ENCODE measurements at regions not wholly inside any gene's neighbourhood (a gene's known extent, or its start where the extent isn't known, plus 50 kb on each side); places are given as distances from the start of the nearest gene placed in this dataset.

- DNase-seq (ENCODE audit: low read depth, low spot score), result no peak
- intact Hi-C loops (cut with micrococcal nuclease; ENCODE audit: unreplicated experiment), result no loop called here
Observed at GRCh38 chr2:14932285-14932684, 299.8 kb downstream of the LRATD1 start.

DNA sequence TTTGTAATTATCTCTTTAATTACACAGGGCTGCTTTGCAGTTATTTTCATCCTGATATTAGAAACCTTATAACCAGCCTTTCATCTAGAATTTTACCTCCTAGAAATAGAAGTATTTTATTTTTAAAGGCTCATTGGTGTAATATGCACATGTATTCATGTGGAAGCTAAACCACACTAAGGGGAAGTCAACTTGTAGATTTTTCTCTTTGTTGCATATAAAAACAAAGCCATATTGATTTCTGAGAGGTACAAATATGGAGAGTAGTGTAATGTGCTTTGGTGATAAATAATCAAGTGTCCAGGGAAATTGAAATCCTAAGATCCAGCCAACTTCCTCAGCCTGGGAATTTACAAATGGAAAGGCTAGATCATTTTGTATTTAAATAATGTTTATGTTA is 301.2 kb downstream of the LRATD1 start:
- H4K20me1 ChIP-seq (ENCODE audit: control insufficient read depth, insufficient read depth), result no peaks in the 10 kb centered on the region
- ChIA-PET CTCF (no interaction called here), SMC1A (ENCODE audit: uncharacterized antibody, unreplicated experiment) (no interaction called here), POLR2A (no interaction called here), RAD21 (ENCODE audit: unreplicated experiment) (no interaction called here)
- H3K27ac ChIP-seq (ENCODE audit: control insufficient read depth, insufficient read depth), result no peak overlapping the region
- ATAC-seq (no peak), DNase-seq (ENCODE audit: low read depth, low spot score) (no peak), FAIRE-seq (no peak)
- no peak overlapping the region for H3K9ac ChIP-seq (ENCODE audit: control insufficient read depth, insufficient read depth, low read length)
- H3K4me2 ChIP-seq (ENCODE audit: control insufficient read depth, insufficient read depth), result no peak overlapping the region
- H2AFZ ChIP-seq (ENCODE audit: control insufficient read depth, low read depth, low read length), result no peak overlapping the region
- H3K79me2 ChIP-seq (ENCODE audit: control insufficient read depth, insufficient read depth, low read length), result no peaks in the 10 kb centered on the region
- BruUV-seq (replicated peaks), result no TSS peak
- no peak overlapping the region for H3K4me3 ChIP-seq
- no peaks in the 10 kb centered on the region for H3K9me3 ChIP-seq (replicated peaks; ENCODE audit: control insufficient read depth, insufficient read depth, low read length)
- in situ Hi-C loops (cut with MboI) (no loop called here), intact Hi-C loops (cut with micrococcal nuclease; ENCODE audit: unreplicated experiment) (no loop called here)
- no peaks in the 10 kb centered on the region for H3K4me1 ChIP-seq (ENCODE audit: control insufficient read depth, insufficient read depth, low read length)
- H3K36me3 ChIP-seq (ENCODE audit: control insufficient read depth in 2 of 2, insufficient read depth in 2 of 2, low read length in 1 of 2), result no peaks in the 10 kb centered on the region
- peaks cover 0 to 3% of the 10 kb centered on the region in 2 experiments; a peak in 1 of 4 replicates for H3K27me3 ChIP-seq (replicated peaks in 1 of 2; ENCODE audit: control insufficient read depth in 2 of 2, insufficient read depth in 2 of 2, low read length in 1 of 2)
- TF ChIP-seq MTA3 (IDR thresholded peaks at IDR 0.05; ENCODE audit: borderline replicate concordance, low read length) (no peak), FOS (IDR thresholded peaks at IDR 0.05; ENCODE audit: borderline replicate concordance, extremely low read depth, insufficient read length) (no peak), E2F4 (IDR thresholded peaks at IDR 0.05; ENCODE audit: low read depth, low read length) (no peak), SPI1 (IDR thresholded peaks at IDR 0.05; ENCODE audit: borderline replicate concordance, insufficient read depth, low read depth, low read length) (no peak), CHD4 (IDR thresholded peaks at IDR 0.05) (no peak), WRNIP1 (IDR thresholded peaks at IDR 0.05; ENCODE audit: borderline replicate concordance, low read depth, low read length) (no peak), BACH1 (IDR thresholded peaks at IDR 0.05; ENCODE audit: borderline replicate concordance) (no peak), SIN3A (IDR thresholded peaks at IDR 0.05; ENCODE audit: low read depth, low read length) (no peak)
- TF ChIP-seq, protein P1, sequence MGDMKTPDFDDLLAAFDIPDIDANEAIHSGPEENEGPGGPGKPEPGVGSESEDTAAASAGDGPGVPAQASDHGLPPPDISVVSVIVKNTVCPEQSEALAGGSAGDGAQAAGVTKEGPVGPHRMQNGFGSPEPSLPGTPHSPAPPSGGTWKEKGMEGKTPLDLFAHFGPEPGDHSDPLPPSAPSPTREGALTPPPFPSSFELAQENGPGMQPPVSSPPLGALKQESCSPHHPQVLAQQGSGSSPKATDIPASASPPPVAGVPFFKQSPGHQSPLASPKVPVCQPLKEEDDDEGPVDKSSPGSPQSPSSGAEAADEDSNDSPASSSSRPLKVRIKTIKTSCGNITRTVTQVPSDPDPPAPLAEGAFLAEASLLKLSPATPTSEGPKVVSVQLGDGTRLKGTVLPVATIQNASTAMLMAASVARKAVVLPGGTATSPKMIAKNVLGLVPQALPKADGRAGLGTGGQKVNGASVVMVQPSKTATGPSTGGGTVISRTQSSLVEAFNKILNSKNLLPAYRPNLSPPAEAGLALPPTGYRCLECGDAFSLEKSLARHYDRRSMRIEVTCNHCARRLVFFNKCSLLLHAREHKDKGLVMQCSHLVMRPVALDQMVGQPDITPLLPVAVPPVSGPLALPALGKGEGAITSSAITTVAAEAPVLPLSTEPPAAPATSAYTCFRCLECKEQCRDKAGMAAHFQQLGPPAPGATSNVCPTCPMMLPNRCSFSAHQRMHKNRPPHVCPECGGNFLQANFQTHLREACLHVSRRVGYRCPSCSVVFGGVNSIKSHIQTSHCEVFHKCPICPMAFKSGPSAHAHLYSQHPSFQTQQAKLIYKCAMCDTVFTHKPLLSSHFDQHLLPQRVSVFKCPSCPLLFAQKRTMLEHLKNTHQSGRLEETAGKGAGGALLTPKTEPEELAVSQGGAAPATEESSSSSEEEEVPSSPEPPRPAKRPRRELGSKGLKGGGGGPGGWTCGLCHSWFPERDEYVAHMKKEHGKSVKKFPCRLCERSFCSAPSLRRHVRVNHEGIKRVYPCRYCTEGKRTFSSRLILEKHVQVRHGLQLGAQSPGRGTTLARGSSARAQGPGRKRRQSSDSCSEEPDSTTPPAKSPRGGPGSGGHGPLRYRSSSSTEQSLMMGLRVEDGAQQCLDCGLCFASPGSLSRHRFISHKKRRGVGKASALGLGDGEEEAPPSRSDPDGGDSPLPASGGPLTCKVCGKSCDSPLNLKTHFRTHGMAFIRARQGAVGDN (IDR thresholded peaks at IDR 0.05), result no peak

More at GRCh38 chr2:14932285-14932684, 299.8 kb downstream of the LRATD1 start:
- Histone ChIP-seq H3K79me2 (ENCODE audit: control insufficient read depth, insufficient read depth, low read length) (no peaks in the 10 kb centered on the region), H2AFZ (ENCODE audit: control insufficient read depth, low read depth, low read length) (no peak overlapping the region), H4K20me1 (ENCODE audit: control insufficient read depth, insufficient read depth) (no peaks in the 10 kb centered on the region), H3K27ac (ENCODE audit: control insufficient read depth, insufficient read depth) (no peak overlapping the region), H3K4me1 (ENCODE audit: control insufficient read depth, insufficient read depth, low read length) (no peaks in the 10 kb centered on the region), H3K9me3 (replicated peaks; ENCODE audit: control insufficient read depth, insufficient read depth, low read length) (no peaks in the 10 kb centered on the region), H3K36me3 (ENCODE audit: control insufficient read depth in 2 of 2, insufficient read depth in 2 of 2, low read length in 1 of 2) (no peaks in the 10 kb centered on the region), H3K4me3 (no peak overlapping the region), H3K27me3 (replicated peaks in 1 of 2; ENCODE audit: control insufficient read depth in 2 of 2, insufficient read depth in 2 of 2, low read length in 1 of 2) (peaks cover 0 to 3% of the 10 kb centered on the region in 2 experiments; a peak in 1 of 4 replicates), H3K9ac (ENCODE audit: control insufficient read depth, insufficient read depth, low read length) (no peak overlapping the region), H3K4me2 (ENCODE audit: control insufficient read depth, insufficient read depth) (no peak overlapping the region)
- CTCF ChIA-PET, result interaction anchor here (0.9 kb wide), 1 partner anchor 13 kb away, joined by 3 read pairs; no protein-coding TSS in a partner anchor
- RAD21 ChIA-PET (ENCODE audit: unreplicated experiment), result no interaction called here
- no peak for FAIRE-seq
- SMC1A ChIA-PET (ENCODE audit: uncharacterized antibody, unreplicated experiment), result no interaction called here
- no peak for ATAC-seq
- in situ Hi-C loops (cut with MboI), result no loop called here
- POLR2A ChIA-PET, result no interaction called here
- TF ChIP-seq SREBF1 (IDR thresholded peaks at IDR 0.05; ENCODE audit: low read length) (no peak), ETV6 (conservative IDR thresholded peaks at IDR 0.05 in 1 of 2, IDR thresholded peaks at IDR 0.05 in 1 of 2; ENCODE audit: borderline replicate concordance in 1 of 2, low read depth in 1 of 2) (no peak), BHLHE40 (IDR thresholded peaks at IDR 0.05; ENCODE audit: borderline replicate concordance in 1 of 2, low read depth in 2 of 2, low read length in 1 of 2) (no peak), SMC3 (IDR thresholded peaks at IDR 0.05; ENCODE audit: borderline replicate concordance, low read length) (no peak), BRCA1 (IDR thresholded peaks at IDR 0.05; ENCODE audit: low read depth, low read length) (no peak)
- BruUV-seq (replicated peaks), result no TSS peak

All from GM12878 (cell line).